H1 (cell line): ENCODE measurements at regions not wholly inside any gene's neighbourhood (a gene's known extent, or its start where the extent isn't known, plus 50 kb on each side); places are given as distances from the start of the nearest gene placed in this dataset.

Experiments
- CTCF ChIA-PET: fragments of 300-600 bp; sonication (Branson Sonifier 250); formaldehyde crosslinking; loops from one replicate; lab custom pipeline; 2021; ENCODE audit not compliant: partially characterized antibody; lab: Charles Lee
- POLR2A ChIA-PET: fragments of 300-600 bp; sonication (Branson Sonifier 250); formaldehyde crosslinking; loops from one replicate; lab custom pipeline; 2021; ENCODE audit warnings: inconsistent platforms; ENCODE audit not compliant: partially characterized antibody; lab: Charles Lee
- DNase-seq, 2 experiments: peaks; one replicate each; pipeline versions ENCODE4 v3.0.0 to v3.0.0-alpha.2; 2010 to 2022; ENCODE audit warnings: low spot score in 2 of 2, low read depth in 1 of 2, mixed read lengths in 1 of 2
- FAIRE-seq: peaks from 2 replicates; lab custom pipeline; 2011; peaks lifted over from hg19 to GRCh38; lab: Jason Lieb, UNC
- H2AFZ ChIP-seq: 2 replicates; pipeline ENCODE4 v1.8.1; 2012; ENCODE audit warnings: low read length, inconsistent platforms
- H2AK5ac ChIP-seq: 2 replicates; pipeline ENCODE4 v1.6.1; 2013; ENCODE audit warnings: low read depth, low read length
- H2BK120ac ChIP-seq: replicated peaks from 2 replicates; pipeline ENCODE3; 2013; ENCODE audit warnings: low read depth, low read length, inconsistent platforms
- H2BK12ac ChIP-seq: 2 replicates; pipeline ENCODE4 v1.6.1; 2013; ENCODE audit warnings: low read depth, low read length
- H2BK15ac ChIP-seq: 2 replicates; pipeline ENCODE4 v1.6.1; 2013; ENCODE audit warnings: low read length
- H2BK20ac ChIP-seq: 2 replicates; pipeline ENCODE4 v1.6.1; 2013; ENCODE audit warnings: low read length
- H2BK5ac ChIP-seq: 2 replicates; pipeline ENCODE4 v1.6.1; 2013; ENCODE audit warnings: low read depth, low read length
- H3K14ac ChIP-seq: 2 replicates; pipeline ENCODE4 v1.6.1; 2013; ENCODE audit warnings: inconsistent platforms; ENCODE audit not compliant: insufficient read length
- H3K18ac ChIP-seq: 2 replicates; pipeline ENCODE4 v1.6.1; 2013; ENCODE audit warnings: low read length; ENCODE audit errors: extremely low read depth
- H3K23ac ChIP-seq: 2 replicates; pipeline ENCODE4 v1.6.1; 2013; ENCODE audit warnings: inconsistent platforms; ENCODE audit not compliant: insufficient read length
- H3K23me2 ChIP-seq: 2 replicates; pipeline ENCODE4 v1.6.1; 2013; ENCODE audit warnings: low read depth, low read length
- H3K27ac ChIP-seq: 2 replicates; pipeline ENCODE4 v1.6.1; 2011; ENCODE audit warnings: low read depth, low read length, inconsistent platforms
- H3K27me3 ChIP-seq, 4 experiments: replicated peaks in 1 of 4; 1 replicate in 1 of 4; 2 replicates in 3 of 4; pipeline versions ENCODE4 v1.6.1 to v1.8.1; 2011 to 2013; ENCODE audit warnings: low read length in 3 of 4, mild to moderate bottlenecking in 3 of 4, inconsistent platforms in 2 of 4, mixed read lengths in 2 of 4, moderate library complexity in 1 of 4; ENCODE audit not compliant: control insufficient read depth in 3 of 4, insufficient read depth in 3 of 4; ENCODE audit errors: extremely low read depth in 1 of 4
- H3K36me3 ChIP-seq, 4 experiments: 2 replicates each; pipeline versions ENCODE4 v1.6.1 to v1.8.1; 2011 to 2013; ENCODE audit warnings: mild to moderate bottlenecking in 4 of 4, low read length in 3 of 4, moderate library complexity in 2 of 4, control low read depth in 1 of 4, inconsistent platforms in 1 of 4; ENCODE audit not compliant: insufficient read depth in 4 of 4, control insufficient read depth in 2 of 4
- H3K4ac ChIP-seq: replicated peaks from 2 replicates; pipeline ENCODE3; 2013; ENCODE audit warnings: low read length, low read depth, mixed read lengths, inconsistent platforms; ENCODE audit not compliant: insufficient read length
- H3K4me1 ChIP-seq, 4 experiments: replicated peaks in 1 of 4; 1 replicate in 1 of 4; 2 replicates in 3 of 4; pipeline versions ENCODE4 v1.6.1 to v1.8.1; 2011 to 2013; ENCODE audit warnings: low read length in 3 of 4, inconsistent platforms in 2 of 4, mixed read lengths in 1 of 4; ENCODE audit not compliant: insufficient read depth in 4 of 4, control insufficient read depth in 3 of 4
- H3K4me2 ChIP-seq, 2 experiments: 2 replicates each; pipeline versions ENCODE4 v1.6.1 to v1.8.1; 2011 to 2013; ENCODE audit warnings: low read depth in 2 of 2, low read length in 2 of 2, control low read depth in 1 of 2, inconsistent platforms in 1 of 2, mild to moderate bottlenecking in 1 of 2; ENCODE audit not compliant: insufficient read depth in 1 of 2
- H3K4me3 ChIP-seq, 4 experiments: fragments of 200-600, 300-600 bp in 1 of 4; sonication (generic), shearing (Covaris generic), sonication (Bioruptor Twin) in 1 of 4; 2 replicates each; pipeline versions ENCODE4 v1.5.1 to v1.8.1; 2011 to 2016; ENCODE audit warnings: low read length in 4 of 4, low read depth in 3 of 4, control low read depth in 2 of 4, inconsistent platforms in 2 of 4, mild to moderate bottlenecking in 2 of 4, mixed read lengths in 1 of 4, moderate library complexity in 1 of 4; ENCODE audit not compliant: insufficient read depth in 2 of 4; ENCODE audit errors: extremely low read depth in 1 of 4
- H3K56ac ChIP-seq: replicated peaks from 2 replicates; pipeline ENCODE3; 2013; ENCODE audit warnings: low read depth, mild to moderate bottlenecking, mixed read lengths, low read length, inconsistent platforms; ENCODE audit not compliant: insufficient read length
- H3K79me1 ChIP-seq: 2 replicates; pipeline ENCODE4 v1.6.1; 2013; ENCODE audit warnings: low read depth, low read length, control low read depth
- H3K79me2 ChIP-seq, 2 experiments: 2 replicates each; pipeline versions ENCODE4 v1.6.1 to v1.8.1; 2012 to 2013; ENCODE audit warnings: low read length in 2 of 2, mild to moderate bottlenecking in 2 of 2, inconsistent platforms in 1 of 2; ENCODE audit not compliant: insufficient read depth in 2 of 2, control insufficient read depth in 1 of 2
- H3K9ac ChIP-seq, 4 experiments: replicated peaks in 1 of 4; 1 replicate in 1 of 4; 2 replicates in 3 of 4; pipeline versions ENCODE4 v1.6.1 to v1.8.1; 2011 to 2013; ENCODE audit warnings: low read depth in 3 of 4, low read length in 3 of 4, control low read depth in 2 of 4, mild to moderate bottlenecking in 2 of 4, moderate library complexity in 2 of 4, inconsistent platforms in 1 of 4; ENCODE audit errors: extremely low read depth in 1 of 4
- H3K9me3 ChIP-seq, 2 experiments: 2 replicates each; pipeline versions ENCODE4 v1.6.1 to v1.8.1; 2012 to 2013; ENCODE audit warnings: mild to moderate bottlenecking in 2 of 2, moderate library complexity in 2 of 2, control low read depth in 1 of 2, inconsistent platforms in 1 of 2, low read depth in 1 of 2, low read length in 1 of 2, mixed read lengths in 1 of 2; ENCODE audit not compliant: insufficient read depth in 2 of 2
- H4K20me1 ChIP-seq, 2 experiments: replicated peaks in 1 of 2; 2 replicates each; pipeline versions ENCODE3 to v1.8.1; 2011 to 2013; ENCODE audit warnings: inconsistent platforms in 2 of 2, low read length in 2 of 2, mild to moderate bottlenecking in 1 of 2; ENCODE audit not compliant: insufficient read depth in 2 of 2, control insufficient read depth in 1 of 2
- H4K5ac ChIP-seq: 2 replicates; pipeline ENCODE4 v1.6.1; 2013; ENCODE audit warnings: low read length, low read depth, mixed read lengths, inconsistent platforms; ENCODE audit not compliant: insufficient read length
- H4K8ac ChIP-seq: 2 replicates; pipeline ENCODE4 v1.8.0; 2013; ENCODE audit warnings: mild to moderate bottlenecking, moderate library complexity, low read length, inconsistent platforms; ENCODE audit not compliant: insufficient read depth; ENCODE audit errors: extremely low read depth
- H4K91ac ChIP-seq: replicated peaks from 2 replicates; pipeline ENCODE3; 2013; ENCODE audit warnings: low read length, mixed read lengths, inconsistent platforms; ENCODE audit not compliant: insufficient read length
- ASH2L ChIP-seq: fragments of 200-600, 300-600 bp; sonication (generic); IDR thresholded peaks from one replicate; pipeline ENCODE4 v1.7.1; 2017; ENCODE audit warnings: low read length
- BCL11A ChIP-seq, 2 experiments: IDR thresholded peaks; one replicate each; pipeline ENCODE4 v1.6.1; 2011; ENCODE audit warnings: low read depth in 2 of 2, low read length in 2 of 2, mild to moderate bottlenecking in 2 of 2
- BRCA1 ChIP-seq: IDR thresholded peaks from 2 replicates; pipeline ENCODE4 v1.6.1; 2012; ENCODE audit warnings: low read depth, low read length, improper control_type of control experiment
- CBX5 ChIP-seq: fragments of 300-800, 300-1000 bp; sonication (generic); IDR thresholded peaks from 2 replicates; pipeline ENCODE4 v1.7.1; 2016; ENCODE audit warnings: antibody characterized with exemption, low read length, low read depth
- CHD2 ChIP-seq: IDR thresholded peaks from 2 replicates; pipeline ENCODE4 v1.6.1; 2012; ENCODE audit warnings: low read length, improper control_type of control experiment
- GABPA ChIP-seq: IDR thresholded peaks from 2 replicates; pipeline ENCODE4 v1.6.1; 2011; ENCODE audit warnings: mild to moderate bottlenecking, low read length, moderate library complexity, borderline replicate concordance; ENCODE audit not compliant: insufficient read depth
- JUN ChIP-seq: IDR thresholded peaks from 2 replicates; pipeline ENCODE4 v1.6.1; 2011; ENCODE audit warnings: low read depth, mild to moderate bottlenecking, improper control_type of control experiment, low read length
- KDM5A ChIP-seq: fragments of 200-600 bp; IDR thresholded peaks from 2 replicates; pipeline ENCODE4 v1.7.1; 2012; ENCODE audit warnings: mild to moderate bottlenecking, low read length, inconsistent platforms, mixed read lengths
- RBBP5 ChIP-seq: IDR thresholded peaks from 2 replicates; pipeline ENCODE4 v1.7.1; 2012; ENCODE audit warnings: low read depth, mild to moderate bottlenecking, inconsistent platforms, low read length, moderate library complexity, borderline replicate concordance
- RNF2 ChIP-seq: fragments of 200-900, 300-1000 bp; sonication (generic); IDR thresholded peaks from 2 replicates; pipeline ENCODE4 v1.7.1; 2016; ENCODE audit warnings: borderline replicate concordance, low read depth, mild to moderate bottlenecking, antibody characterized with exemption, low read length; ENCODE audit not compliant: poor library complexity, severe bottlenecking; ENCODE audit errors: missing control alignments
- SIX5 ChIP-seq: IDR thresholded peaks from 2 replicates; pipeline ENCODE4 v1.6.1; 2011; ENCODE audit warnings: mild to moderate bottlenecking, low read depth, low read length
- WGBS, 2 experiments: shearing (Covaris generic) in 1 of 2; methylation state at CpG; one replicate each; pipeline versions ENCODE4 v1.1.6 to v1.1.7; 2013 to 2015; ENCODE audit warnings: low lambda C conversion rate in 2 of 2, mixed read lengths in 2 of 2, inconsistent platforms in 1 of 2, low coverage in 1 of 2, missing lambda C conversion rate in 1 of 2; ENCODE audit not compliant: insufficient replicate concordance in 2 of 2, insufficient coverage in 1 of 2, insufficient read length in 1 of 2; ENCODE audit errors: extremely low coverage in 1 of 2, missing lambda C conversion rate in 1 of 2; 5-methylcytosine and 5-hydroxymethylcytosine counted together

DNA sequence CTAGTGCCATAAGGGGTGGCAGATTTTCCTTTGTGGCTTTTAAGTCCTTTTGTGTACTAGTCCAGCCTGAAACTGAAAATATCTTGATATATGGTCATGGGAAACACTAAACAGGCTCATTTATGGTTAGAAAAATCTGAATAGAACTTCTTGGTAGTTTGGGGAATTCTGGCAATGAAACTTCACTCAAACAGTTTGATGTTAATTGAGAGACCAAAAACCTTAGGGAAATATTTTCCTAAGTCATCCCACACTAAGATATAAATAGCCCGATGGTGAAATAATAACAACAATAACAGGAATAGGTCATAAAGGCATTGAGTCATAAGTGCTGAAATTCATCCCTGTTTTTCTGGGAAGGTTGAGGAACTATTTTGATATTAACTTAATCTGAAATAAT is 146.2 kb upstream of the SMLR1 start:
- WGBS, 2 experiments: 92% methylated on average over 1 of the region's 1 CpG; no CpG with 5 or more reads in 1 of the 2 experiments
- Histone ChIP-seq H2BK15ac (no peak overlapping the region), H3K9ac (no peak overlapping the region), H2BK12ac (no peak overlapping the region), H2BK5ac (no peak overlapping the region), H3K27ac (no peak overlapping the region), H2AFZ (no peak overlapping the region), H4K91ac (no peak overlapping the region), H3K79me2 (no peaks in the 10 kb centered on the region), H3K14ac (no peak overlapping the region), H4K8ac (no peak overlapping the region), H3K4me3 (no peak overlapping the region), H3K23ac (no peak overlapping the region), H3K79me1 (no peaks in the 10 kb centered on the region), H3K4ac (no peak overlapping the region), H2AK5ac (no peak overlapping the region), H4K5ac (no peak overlapping the region), H3K23me2 (no peaks in the 10 kb centered on the region; the same call in 1 of the 2 replicates), H3K4me1 (no peaks in the 10 kb centered on the region), H3K4me2 (no peak overlapping the region), H2BK20ac (no peak overlapping the region), H3K18ac (no peak overlapping the region), H3K36me3 (no peaks in the 10 kb centered on the region), H2BK120ac (no peak overlapping the region), H3K56ac (no peak overlapping the region), H3K27me3 (no peaks in the 10 kb centered on the region)
- CTCF ChIA-PET: no interaction called here
- no peak for DNase-seq
- POLR2A ChIA-PET: no interaction called here
- TF ChIP-seq CBX5 (no peak), SIX5 (no peak), GABPA (no peak), KDM5A (no peak), JUN (no peak), RNF2 (no peak), ASH2L (no peak), CHD2 (no peak), BCL11A (IDR thresholded peaks at IDR 0.05; ENCODE audit: low read depth in 2 of 2, low read length in 2 of 2) (no peak), RBBP5 (no peak), BRCA1 (no peak)
- TF ChIP-seq, all 59 proteins: peak for 0
- Histone ChIP-seq H3K9me3 (no peaks in the 10 kb centered on the region), H4K20me1 (peaks cover 0 to 2% of the 10 kb centered on the region in 2 experiments)
- no peak for FAIRE-seq
